ENCODE measurements at regions not wholly inside any gene's neighbourhood (a gene's known extent, or its start where the extent isn't known, plus 50 kb on each side); places are given as distances from the start of the nearest gene placed in this dataset.

- no peak for TF ChIP-seq EZH2phosphoT487 (IDR thresholded peaks at IDR 0.05; ENCODE audit: unreplicated experiment)
- TF ChIP-seq, protein P1, sequence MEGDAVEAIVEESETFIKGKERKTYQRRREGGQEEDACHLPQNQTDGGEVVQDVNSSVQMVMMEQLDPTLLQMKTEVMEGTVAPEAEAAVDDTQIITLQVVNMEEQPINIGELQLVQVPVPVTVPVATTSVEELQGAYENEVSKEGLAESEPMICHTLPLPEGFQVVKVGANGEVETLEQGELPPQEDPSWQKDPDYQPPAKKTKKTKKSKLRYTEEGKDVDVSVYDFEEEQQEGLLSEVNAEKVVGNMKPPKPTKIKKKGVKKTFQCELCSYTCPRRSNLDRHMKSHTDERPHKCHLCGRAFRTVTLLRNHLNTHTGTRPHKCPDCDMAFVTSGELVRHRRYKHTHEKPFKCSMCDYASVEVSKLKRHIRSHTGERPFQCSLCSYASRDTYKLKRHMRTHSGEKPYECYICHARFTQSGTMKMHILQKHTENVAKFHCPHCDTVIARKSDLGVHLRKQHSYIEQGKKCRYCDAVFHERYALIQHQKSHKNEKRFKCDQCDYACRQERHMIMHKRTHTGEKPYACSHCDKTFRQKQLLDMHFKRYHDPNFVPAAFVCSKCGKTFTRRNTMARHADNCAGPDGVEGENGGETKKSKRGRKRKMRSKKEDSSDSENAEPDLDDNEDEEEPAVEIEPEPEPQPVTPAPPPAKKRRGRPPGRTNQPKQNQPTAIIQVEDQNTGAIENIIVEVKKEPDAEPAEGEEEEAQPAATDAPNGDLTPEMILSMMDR (conservative IDR thresholded peaks at IDR 0.05; ENCODE audit: low read depth in 2 of 2), result no peak
- TF ChIP-seq EZH2 (IDR thresholded peaks at IDR 0.05; ENCODE audit: low read depth, unreplicated experiment), result no peak
- TF ChIP-seq REST (IDR thresholded peaks at IDR 0.05; ENCODE audit: unreplicated experiment), result no peak
- no peak for TF ChIP-seq ZNF114 (CRISPR knock-in tag; IDR thresholded peaks at IDR 0.05)
- TF ChIP-seq ZNF331 (CRISPR knock-in tag; IDR thresholded peaks at IDR 0.05; ENCODE audit: low read depth), result no peak
- TF ChIP-seq CREB1 (CRISPR knock-in tag; IDR thresholded peaks at IDR 0.05; ENCODE audit: low read depth), result no peak
- TF ChIP-seq POLR2AphosphoS5 (IDR thresholded peaks at IDR 0.05; ENCODE audit: low read depth), result no peak
- TF ChIP-seq NANOG (IDR thresholded peaks at IDR 0.05; ENCODE audit: borderline replicate concordance), result no peak
- TF ChIP-seq JUNB (IDR thresholded peaks at IDR 0.05; ENCODE audit: unreplicated experiment), result no peak
- TF ChIP-seq ZNF462 (CRISPR knock-in tag; IDR thresholded peaks at IDR 0.05), result no peak
- no peak for TF ChIP-seq STAT1 (IDR thresholded peaks at IDR 0.05; ENCODE audit: unreplicated experiment)
These were observed 330.4 kb downstream of the BRD1 start for GRCh38 chr22:49497266-49497665.

Data from GM23338 (cell line).